ENCODE measurements at regions not wholly inside any gene's neighbourhood (a gene's known extent, or its start where the extent isn't known, plus 50 kb on each side); places are given as distances from the start of the nearest gene placed in this dataset.

DNA sequence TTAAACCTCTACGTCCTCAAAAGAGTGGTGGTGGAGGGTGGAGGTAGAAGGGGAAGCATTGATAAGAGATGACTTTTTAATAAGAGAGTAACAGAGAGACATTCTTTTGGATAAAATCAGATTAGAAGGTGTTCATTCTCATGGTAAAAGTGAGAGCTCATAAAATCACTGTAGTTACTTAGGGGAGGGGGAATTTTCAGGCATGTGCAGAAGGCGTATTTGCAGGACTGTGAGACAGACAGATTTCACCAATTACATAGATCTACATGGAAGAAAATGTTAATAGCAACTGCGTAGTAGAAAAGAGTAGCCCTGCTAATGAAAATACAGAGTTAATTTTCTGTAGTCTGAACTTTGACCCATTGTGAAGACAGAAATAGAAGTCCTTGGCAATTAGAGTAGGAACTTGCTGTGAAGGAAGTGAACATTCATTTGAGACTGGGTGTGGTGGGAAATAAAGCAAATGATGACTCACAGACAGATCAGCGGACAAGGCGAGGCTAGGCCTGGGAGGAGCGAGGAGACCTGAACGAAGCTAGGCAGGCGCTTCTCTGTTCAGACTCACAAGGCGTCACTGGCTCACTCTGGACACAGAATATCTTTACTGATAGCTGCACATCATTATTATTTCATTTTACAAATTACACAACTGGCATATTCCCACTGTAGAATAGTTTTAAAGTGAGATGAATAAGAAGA is 57.2 kb upstream of the FAM9C start (continued):
- TF ChIP-seq, protein P1, sequence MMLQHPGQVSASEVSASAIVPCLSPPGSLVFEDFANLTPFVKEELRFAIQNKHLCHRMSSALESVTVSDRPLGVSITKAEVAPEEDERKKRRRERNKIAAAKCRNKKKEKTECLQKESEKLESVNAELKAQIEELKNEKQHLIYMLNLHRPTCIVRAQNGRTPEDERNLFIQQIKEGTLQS (CRISPR knock-in tag; conservative IDR thresholded peaks at IDR 0.05), result no peak
- TF ChIP-seq, protein P2, sequence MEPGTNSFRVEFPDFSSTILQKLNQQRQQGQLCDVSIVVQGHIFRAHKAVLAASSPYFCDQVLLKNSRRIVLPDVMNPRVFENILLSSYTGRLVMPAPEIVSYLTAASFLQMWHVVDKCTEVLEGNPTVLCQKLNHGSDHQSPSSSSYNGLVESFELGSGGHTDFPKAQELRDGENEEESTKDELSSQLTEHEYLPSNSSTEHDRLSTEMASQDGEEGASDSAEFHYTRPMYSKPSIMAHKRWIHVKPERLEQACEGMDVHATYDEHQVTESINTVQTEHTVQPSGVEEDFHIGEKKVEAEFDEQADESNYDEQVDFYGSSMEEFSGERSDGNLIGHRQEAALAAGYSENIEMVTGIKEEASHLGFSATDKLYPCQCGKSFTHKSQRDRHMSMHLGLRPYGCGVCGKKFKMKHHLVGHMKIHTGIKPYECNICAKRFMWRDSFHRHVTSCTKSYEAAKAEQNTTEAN (CRISPR knock-in tag; IDR thresholded peaks at IDR 0.05), result no peak
- TF ChIP-seq, protein P3, sequence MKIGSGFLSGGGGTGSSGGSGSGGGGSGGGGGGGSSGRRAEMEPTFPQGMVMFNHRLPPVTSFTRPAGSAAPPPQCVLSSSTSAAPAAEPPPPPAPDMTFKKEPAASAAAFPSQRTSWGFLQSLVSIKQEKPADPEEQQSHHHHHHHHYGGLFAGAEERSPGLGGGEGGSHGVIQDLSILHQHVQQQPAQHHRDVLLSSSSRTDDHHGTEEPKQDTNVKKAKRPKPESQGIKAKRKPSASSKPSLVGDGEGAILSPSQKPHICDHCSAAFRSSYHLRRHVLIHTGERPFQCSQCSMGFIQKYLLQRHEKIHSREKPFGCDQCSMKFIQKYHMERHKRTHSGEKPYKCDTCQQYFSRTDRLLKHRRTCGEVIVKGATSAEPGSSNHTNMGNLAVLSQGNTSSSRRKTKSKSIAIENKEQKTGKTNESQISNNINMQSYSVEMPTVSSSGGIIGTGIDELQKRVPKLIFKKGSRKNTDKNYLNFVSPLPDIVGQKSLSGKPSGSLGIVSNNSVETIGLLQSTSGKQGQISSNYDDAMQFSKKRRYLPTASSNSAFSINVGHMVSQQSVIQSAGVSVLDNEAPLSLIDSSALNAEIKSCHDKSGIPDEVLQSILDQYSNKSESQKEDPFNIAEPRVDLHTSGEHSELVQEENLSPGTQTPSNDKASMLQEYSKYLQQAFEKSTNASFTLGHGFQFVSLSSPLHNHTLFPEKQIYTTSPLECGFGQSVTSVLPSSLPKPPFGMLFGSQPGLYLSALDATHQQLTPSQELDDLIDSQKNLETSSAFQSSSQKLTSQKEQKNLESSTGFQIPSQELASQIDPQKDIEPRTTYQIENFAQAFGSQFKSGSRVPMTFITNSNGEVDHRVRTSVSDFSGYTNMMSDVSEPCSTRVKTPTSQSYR (CRISPR knock-in tag; IDR thresholded peaks at IDR 0.05), result no peak
- TF ChIP-seq JUN (CRISPR knock-in tag; IDR thresholded peaks at IDR 0.05), result no peak

DNA sequence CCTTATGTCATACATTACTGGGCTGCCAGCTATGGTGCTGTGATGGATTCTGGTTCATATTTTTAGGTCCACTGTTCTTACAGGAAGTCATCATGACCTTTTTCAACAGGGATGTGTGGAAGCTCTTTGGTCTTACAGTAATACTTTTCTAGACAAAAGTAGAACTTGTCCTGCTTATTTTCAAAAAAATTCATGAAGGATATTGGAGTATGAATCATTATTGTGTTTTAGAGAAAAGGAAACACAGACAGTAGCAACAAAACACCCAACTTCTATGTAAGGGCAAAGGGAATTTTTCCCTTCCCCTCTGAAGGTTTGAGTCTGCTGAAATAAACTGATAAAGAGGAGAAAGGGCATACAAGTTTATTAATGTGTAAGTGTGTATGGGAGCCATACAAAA is 54.7 kb upstream of the FAM9C start:
- DNase-seq (ENCODE audit: low spot score), result no peak
- ATAC-seq, result no peak
- TF ChIP-seq GTF2I (CRISPR knock-in tag; conservative IDR thresholded peaks at IDR 0.05) (no peak), PRRX2 (CRISPR knock-in tag; IDR thresholded peaks at IDR 0.05) (no peak), ZNF219 (CRISPR knock-in tag; IDR thresholded peaks at IDR 0.05; ENCODE audit: borderline replicate concordance) (no peak), NFE2L1 (CRISPR knock-in tag; IDR thresholded peaks at IDR 0.05) (no peak), JAZF1 (CRISPR knock-in tag; IDR thresholded peaks at IDR 0.05) (no peak), ZNF121 (CRISPR knock-in tag; IDR thresholded peaks at IDR 0.05) (no peak), SOX15 (CRISPR knock-in tag; IDR thresholded peaks at IDR 0.05) (no peak), ZNF138 (CRISPR knock-in tag; conservative IDR thresholded peaks at IDR 0.05) (no peak), ZNF416 (CRISPR knock-in tag; IDR thresholded peaks at IDR 0.05) (no peak), RELA (CRISPR knock-in tag; IDR thresholded peaks at IDR 0.05; ENCODE audit: borderline replicate concordance) (no peak), ZNF317 (CRISPR knock-in tag; IDR thresholded peaks at IDR 0.05; ENCODE audit: borderline replicate concordance, low read depth) (no peak), NR2C2 (CRISPR knock-in tag; IDR thresholded peaks at IDR 0.05) (no peak)
- TF ChIP-seq, protein P4, sequence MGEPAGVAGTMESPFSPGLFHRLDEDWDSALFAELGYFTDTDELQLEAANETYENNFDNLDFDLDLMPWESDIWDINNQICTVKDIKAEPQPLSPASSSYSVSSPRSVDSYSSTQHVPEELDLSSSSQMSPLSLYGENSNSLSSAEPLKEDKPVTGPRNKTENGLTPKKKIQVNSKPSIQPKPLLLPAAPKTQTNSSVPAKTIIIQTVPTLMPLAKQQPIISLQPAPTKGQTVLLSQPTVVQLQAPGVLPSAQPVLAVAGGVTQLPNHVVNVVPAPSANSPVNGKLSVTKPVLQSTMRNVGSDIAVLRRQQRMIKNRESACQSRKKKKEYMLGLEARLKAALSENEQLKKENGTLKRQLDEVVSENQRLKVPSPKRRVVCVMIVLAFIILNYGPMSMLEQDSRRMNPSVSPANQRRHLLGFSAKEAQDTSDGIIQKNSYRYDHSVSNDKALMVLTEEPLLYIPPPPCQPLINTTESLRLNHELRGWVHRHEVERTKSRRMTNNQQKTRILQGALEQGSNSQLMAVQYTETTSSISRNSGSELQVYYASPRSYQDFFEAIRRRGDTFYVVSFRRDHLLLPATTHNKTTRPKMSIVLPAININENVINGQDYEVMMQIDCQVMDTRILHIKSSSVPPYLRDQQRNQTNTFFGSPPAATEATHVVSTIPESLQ (CRISPR knock-in tag; IDR thresholded peaks at IDR 0.05), result no peak
- TF ChIP-seq, protein P5, sequence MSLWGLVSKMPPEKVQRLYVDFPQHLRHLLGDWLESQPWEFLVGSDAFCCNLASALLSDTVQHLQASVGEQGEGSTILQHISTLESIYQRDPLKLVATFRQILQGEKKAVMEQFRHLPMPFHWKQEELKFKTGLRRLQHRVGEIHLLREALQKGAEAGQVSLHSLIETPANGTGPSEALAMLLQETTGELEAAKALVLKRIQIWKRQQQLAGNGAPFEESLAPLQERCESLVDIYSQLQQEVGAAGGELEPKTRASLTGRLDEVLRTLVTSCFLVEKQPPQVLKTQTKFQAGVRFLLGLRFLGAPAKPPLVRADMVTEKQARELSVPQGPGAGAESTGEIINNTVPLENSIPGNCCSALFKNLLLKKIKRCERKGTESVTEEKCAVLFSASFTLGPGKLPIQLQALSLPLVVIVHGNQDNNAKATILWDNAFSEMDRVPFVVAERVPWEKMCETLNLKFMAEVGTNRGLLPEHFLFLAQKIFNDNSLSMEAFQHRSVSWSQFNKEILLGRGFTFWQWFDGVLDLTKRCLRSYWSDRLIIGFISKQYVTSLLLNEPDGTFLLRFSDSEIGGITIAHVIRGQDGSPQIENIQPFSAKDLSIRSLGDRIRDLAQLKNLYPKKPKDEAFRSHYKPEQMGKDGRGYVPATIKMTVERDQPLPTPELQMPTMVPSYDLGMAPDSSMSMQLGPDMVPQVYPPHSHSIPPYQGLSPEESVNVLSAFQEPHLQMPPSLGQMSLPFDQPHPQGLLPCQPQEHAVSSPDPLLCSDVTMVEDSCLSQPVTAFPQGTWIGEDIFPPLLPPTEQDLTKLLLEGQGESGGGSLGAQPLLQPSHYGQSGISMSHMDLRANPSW (CRISPR knock-in tag; conservative IDR thresholded peaks at IDR 0.05; ENCODE audit: low read depth), result no peak
- TF ChIP-seq, protein P6, sequence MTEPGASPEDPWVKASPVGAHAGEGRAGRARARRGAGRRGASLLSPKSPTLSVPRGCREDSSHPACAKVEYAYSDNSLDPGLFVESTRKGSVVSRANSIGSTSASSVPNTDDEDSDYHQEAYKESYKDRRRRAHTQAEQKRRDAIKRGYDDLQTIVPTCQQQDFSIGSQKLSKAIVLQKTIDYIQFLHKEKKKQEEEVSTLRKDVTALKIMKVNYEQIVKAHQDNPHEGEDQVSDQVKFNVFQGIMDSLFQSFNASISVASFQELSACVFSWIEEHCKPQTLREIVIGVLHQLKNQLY (CRISPR knock-in tag; IDR thresholded peaks at IDR 0.05), result no peak
- TF ChIP-seq, protein P7, sequence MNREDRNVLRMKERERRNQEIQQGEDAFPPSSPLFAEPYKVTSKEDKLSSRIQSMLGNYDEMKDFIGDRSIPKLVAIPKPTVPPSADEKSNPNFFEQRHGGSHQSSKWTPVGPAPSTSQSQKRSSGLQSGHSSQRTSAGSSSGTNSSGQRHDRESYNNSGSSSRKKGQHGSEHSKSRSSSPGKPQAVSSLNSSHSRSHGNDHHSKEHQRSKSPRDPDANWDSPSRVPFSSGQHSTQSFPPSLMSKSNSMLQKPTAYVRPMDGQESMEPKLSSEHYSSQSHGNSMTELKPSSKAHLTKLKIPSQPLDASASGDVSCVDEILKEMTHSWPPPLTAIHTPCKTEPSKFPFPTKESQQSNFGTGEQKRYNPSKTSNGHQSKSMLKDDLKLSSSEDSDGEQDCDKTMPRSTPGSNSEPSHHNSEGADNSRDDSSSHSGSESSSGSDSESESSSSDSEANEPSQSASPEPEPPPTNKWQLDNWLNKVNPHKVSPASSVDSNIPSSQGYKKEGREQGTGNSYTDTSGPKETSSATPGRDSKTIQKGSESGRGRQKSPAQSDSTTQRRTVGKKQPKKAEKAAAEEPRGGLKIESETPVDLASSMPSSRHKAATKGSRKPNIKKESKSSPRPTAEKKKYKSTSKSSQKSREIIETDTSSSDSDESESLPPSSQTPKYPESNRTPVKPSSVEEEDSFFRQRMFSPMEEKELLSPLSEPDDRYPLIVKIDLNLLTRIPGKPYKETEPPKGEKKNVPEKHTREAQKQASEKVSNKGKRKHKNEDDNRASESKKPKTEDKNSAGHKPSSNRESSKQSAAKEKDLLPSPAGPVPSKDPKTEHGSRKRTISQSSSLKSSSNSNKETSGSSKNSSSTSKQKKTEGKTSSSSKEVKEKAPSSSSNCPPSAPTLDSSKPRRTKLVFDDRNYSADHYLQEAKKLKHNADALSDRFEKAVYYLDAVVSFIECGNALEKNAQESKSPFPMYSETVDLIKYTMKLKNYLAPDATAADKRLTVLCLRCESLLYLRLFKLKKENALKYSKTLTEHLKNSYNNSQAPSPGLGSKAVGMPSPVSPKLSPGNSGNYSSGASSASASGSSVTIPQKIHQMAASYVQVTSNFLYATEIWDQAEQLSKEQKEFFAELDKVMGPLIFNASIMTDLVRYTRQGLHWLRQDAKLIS (CRISPR knock-in tag; IDR thresholded peaks at IDR 0.05; ENCODE audit: borderline replicate concordance), result no peak
- TF ChIP-seq, protein P8, sequence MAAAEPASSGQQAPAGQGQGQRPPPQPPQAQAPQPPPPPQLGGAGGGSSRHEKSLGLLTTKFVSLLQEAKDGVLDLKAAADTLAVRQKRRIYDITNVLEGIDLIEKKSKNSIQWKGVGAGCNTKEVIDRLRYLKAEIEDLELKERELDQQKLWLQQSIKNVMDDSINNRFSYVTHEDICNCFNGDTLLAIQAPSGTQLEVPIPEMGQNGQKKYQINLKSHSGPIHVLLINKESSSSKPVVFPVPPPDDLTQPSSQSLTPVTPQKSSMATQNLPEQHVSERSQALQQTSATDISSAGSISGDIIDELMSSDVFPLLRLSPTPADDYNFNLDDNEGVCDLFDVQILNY (CRISPR knock-in tag; IDR thresholded peaks at IDR 0.05), result no peak
- Mint-ChIP-seq H3K36me3 (peaks cover 3% of the 10 kb centered on the region; the same call in 1 of the 2 replicates), H3K4me1 (peaks cover 4% of the 10 kb centered on the region), H3K4me3 (no peak overlapping the region), H3K27me3 (ENCODE audit: low read depth) (no peaks in the 10 kb centered on the region), H3K27ac (no peak overlapping the region), H3K9me3 (peaks cover 12% of the 10 kb centered on the region)
- POLR2A ChIA-PET, result no interaction called here
- CTCF ChIA-PET, result no interaction called here

Data from WTC11 (cell line).